ENCODE measurements at regions not wholly inside any gene's neighbourhood (a gene's known extent, or its start where the extent isn't known, plus 50 kb on each side); places are given as distances from the start of the nearest gene placed in this dataset.

DNA sequence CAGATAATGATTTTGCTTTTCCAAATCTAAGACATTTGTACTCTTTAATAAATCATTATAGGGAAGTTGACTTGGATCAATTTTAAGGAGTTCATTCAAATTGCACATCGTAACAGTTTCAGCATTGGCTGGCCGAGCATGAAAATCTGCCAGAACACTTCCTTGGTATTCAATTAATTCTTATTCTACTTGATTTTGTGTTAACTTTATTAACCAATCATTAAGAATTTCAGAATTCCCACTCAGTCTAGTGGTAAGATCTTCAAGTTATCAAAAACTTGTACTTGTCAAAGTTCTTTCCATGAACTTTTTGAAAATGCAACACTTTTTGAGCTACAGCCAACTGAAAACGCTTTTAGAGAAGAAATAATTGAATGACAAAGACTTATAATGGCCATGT is 565.8 kb downstream of the TLE1 start:
- Histone ChIP-seq H2AFZ (ENCODE audit: control insufficient read depth, low read depth, low read length) (no peak overlapping the region), H3K27me3 (replicated peaks in 1 of 2; ENCODE audit: control insufficient read depth in 2 of 2, insufficient read depth in 2 of 2, low read length in 1 of 2) (no peaks in the 10 kb centered on the region), H4K20me1 (ENCODE audit: control insufficient read depth, insufficient read depth) (no peaks in the 10 kb centered on the region), H3K4me3 (no peak overlapping the region), H3K9me3 (replicated peaks; ENCODE audit: control insufficient read depth, insufficient read depth, low read length) (no peaks in the 10 kb centered on the region), H3K9ac (ENCODE audit: control insufficient read depth, insufficient read depth, low read length) (no peak overlapping the region), H3K4me1 (ENCODE audit: control insufficient read depth, insufficient read depth, low read length) (no peaks in the 10 kb centered on the region), H3K27ac (ENCODE audit: control insufficient read depth, insufficient read depth) (no peak overlapping the region), H3K4me2 (ENCODE audit: control insufficient read depth, insufficient read depth) (no peak overlapping the region), H3K79me2 (ENCODE audit: control insufficient read depth, insufficient read depth, low read length) (no peaks in the 10 kb centered on the region), H3K36me3 (ENCODE audit: control insufficient read depth in 2 of 2, insufficient read depth in 2 of 2, low read length in 1 of 2) (no peaks in the 10 kb centered on the region)
- ChIA-PET POLR2A (no interaction called here), CTCF (no interaction called here), SMC1A (ENCODE audit: uncharacterized antibody, unreplicated experiment) (no interaction called here), RAD21 (ENCODE audit: unreplicated experiment) (no interaction called here)
- no peak for ATAC-seq
- WGBS (ENCODE audit: insufficient coverage, insufficient replicate concordance, low lambda C conversion rate, missing lambda C conversion rate): 7% methylated on average over 3 of the region's 3 CpGs
- intact Hi-C loops (cut with micrococcal nuclease; ENCODE audit: unreplicated experiment): no loop called here
- no peak for DNase-seq (ENCODE audit: low read depth, low spot score)
- TF ChIP-seq, protein P1, sequence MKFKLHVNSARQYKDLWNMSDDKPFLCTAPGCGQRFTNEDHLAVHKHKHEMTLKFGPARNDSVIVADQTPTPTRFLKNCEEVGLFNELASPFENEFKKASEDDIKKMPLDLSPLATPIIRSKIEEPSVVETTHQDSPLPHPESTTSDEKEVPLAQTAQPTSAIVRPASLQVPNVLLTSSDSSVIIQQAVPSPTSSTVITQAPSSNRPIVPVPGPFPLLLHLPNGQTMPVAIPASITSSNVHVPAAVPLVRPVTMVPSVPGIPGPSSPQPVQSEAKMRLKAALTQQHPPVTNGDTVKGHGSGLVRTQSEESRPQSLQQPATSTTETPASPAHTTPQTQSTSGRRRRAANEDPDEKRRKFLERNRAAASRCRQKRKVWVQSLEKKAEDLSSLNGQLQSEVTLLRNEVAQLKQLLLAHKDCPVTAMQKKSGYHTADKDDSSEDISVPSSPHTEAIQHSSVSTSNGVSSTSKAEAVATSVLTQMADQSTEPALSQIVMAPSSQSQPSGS (IDR thresholded peaks at IDR 0.05; ENCODE audit: low read length): no peak
- TF ChIP-seq NFIC (IDR thresholded peaks at IDR 0.05; ENCODE audit: low read depth, low read length) (no peak), ASH2L (IDR thresholded peaks at IDR 0.05; ENCODE audit: borderline replicate concordance, low read depth) (no peak), POU2F2 (IDR thresholded peaks at IDR 0.05; ENCODE audit: borderline replicate concordance, low read depth, low read length) (no peak), HCFC1 (IDR thresholded peaks at IDR 0.05; ENCODE audit: low read length) (no peak), SMC3 (IDR thresholded peaks at IDR 0.05; ENCODE audit: borderline replicate concordance, low read length) (no peak), PAX8 (IDR thresholded peaks at IDR 0.05) (no peak), EED (IDR thresholded peaks at IDR 0.05; ENCODE audit: low read depth) (no peak), FOXM1 (IDR thresholded peaks at IDR 0.05; ENCODE audit: low read depth, low read length) (no peak), NFYB (IDR thresholded peaks at IDR 0.05; ENCODE audit: insufficient read depth, low read depth, low read length) (no peak), ZNF217 (IDR thresholded peaks at IDR 0.05) (no peak), SIN3A (IDR thresholded peaks at IDR 0.05; ENCODE audit: low read depth, low read length) (no peak), BACH1 (IDR thresholded peaks at IDR 0.05; ENCODE audit: borderline replicate concordance) (no peak), EP300 (IDR thresholded peaks at IDR 0.05; ENCODE audit: borderline replicate concordance in 1 of 2, control insufficient read depth in 1 of 2, low read depth in 2 of 2, low read length in 2 of 2) (no peak)
- TF ChIP-seq, protein P2, sequence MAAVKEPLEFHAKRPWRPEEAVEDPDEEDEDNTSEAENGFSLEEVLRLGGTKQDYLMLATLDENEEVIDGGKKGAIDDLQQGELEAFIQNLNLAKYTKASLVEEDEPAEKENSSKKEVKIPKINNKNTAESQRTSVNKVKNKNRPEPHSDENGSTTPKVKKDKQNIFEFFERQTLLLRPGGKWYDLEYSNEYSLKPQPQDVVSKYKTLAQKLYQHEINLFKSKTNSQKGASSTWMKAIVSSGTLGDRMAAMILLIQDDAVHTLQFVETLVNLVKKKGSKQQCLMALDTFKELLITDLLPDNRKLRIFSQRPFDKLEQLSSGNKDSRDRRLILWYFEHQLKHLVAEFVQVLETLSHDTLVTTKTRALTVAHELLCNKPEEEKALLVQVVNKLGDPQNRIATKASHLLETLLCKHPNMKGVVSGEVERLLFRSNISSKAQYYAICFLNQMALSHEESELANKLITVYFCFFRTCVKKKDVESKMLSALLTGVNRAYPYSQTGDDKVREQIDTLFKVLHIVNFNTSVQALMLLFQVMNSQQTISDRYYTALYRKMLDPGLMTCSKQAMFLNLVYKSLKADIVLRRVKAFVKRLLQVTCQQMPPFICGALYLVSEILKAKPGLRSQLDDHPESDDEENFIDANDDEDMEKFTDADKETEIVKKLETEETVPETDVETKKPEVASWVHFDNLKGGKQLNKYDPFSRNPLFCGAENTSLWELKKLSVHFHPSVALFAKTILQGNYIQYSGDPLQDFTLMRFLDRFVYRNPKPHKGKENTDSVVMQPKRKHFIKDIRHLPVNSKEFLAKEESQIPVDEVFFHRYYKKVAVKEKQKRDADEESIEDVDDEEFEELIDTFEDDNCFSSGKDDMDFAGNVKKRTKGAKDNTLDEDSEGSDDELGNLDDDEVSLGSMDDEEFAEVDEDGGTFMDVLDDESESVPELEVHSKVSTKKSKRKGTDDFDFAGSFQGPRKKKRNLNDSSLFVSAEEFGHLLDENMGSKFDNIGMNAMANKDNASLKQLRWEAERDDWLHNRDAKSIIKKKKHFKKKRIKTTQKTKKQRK (IDR thresholded peaks at IDR 0.05; ENCODE audit: low read depth, low read length): no peak
- TF ChIP-seq, protein P3, sequence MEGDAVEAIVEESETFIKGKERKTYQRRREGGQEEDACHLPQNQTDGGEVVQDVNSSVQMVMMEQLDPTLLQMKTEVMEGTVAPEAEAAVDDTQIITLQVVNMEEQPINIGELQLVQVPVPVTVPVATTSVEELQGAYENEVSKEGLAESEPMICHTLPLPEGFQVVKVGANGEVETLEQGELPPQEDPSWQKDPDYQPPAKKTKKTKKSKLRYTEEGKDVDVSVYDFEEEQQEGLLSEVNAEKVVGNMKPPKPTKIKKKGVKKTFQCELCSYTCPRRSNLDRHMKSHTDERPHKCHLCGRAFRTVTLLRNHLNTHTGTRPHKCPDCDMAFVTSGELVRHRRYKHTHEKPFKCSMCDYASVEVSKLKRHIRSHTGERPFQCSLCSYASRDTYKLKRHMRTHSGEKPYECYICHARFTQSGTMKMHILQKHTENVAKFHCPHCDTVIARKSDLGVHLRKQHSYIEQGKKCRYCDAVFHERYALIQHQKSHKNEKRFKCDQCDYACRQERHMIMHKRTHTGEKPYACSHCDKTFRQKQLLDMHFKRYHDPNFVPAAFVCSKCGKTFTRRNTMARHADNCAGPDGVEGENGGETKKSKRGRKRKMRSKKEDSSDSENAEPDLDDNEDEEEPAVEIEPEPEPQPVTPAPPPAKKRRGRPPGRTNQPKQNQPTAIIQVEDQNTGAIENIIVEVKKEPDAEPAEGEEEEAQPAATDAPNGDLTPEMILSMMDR (IDR thresholded peaks at IDR 0.05 in 2 of 3, conservative IDR thresholded peaks at IDR 0.05 in 1 of 3; ENCODE audit: control insufficient read depth in 2 of 3, extremely low read depth in 1 of 3, insufficient read depth in 1 of 3, low read depth in 3 of 3, low read length in 3 of 3): no peak
- TF ChIP-seq, protein P4, sequence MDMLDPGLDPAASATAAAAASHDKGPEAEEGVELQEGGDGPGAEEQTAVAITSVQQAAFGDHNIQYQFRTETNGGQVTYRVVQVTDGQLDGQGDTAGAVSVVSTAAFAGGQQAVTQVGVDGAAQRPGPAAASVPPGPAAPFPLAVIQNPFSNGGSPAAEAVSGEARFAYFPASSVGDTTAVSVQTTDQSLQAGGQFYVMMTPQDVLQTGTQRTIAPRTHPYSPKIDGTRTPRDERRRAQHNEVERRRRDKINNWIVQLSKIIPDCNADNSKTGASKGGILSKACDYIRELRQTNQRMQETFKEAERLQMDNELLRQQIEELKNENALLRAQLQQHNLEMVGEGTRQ (IDR thresholded peaks at IDR 0.05; ENCODE audit: borderline replicate concordance, low read depth, low read length): no peak
- in situ Hi-C loops (cut with MboI): no loop called here
- no peak for FAIRE-seq
- no TSS peak for BruUV-seq (replicated peaks)

Data from GM12878 (cell line).